Endodermal cell (in vitro differentiated cells): ENCODE measurements at regions not wholly inside any gene's neighbourhood (a gene's known extent, or its start where the extent isn't known, plus 50 kb on each side); places are given as distances from the start of the nearest gene placed in this dataset.
"Not testable (repeated sequence)": the region's sequence is repeated elsewhere in the genome, so short reads cannot be mapped to it uniquely, and the experiment has no call there.

Experiments used
- DNase-seq: peaks from one replicate; pipeline ENCODE4 v3.0.0-alpha.2; 2017
- H3K27ac ChIP-seq: 2 replicates; pipeline ENCODE4 v1.5.1; 2013; ENCODE audit warnings: mild to moderate bottlenecking, low read depth, low read length, moderate library complexity
- H3K27me3 ChIP-seq: 2 replicates; pipeline ENCODE4 v1.6.1; 2013; ENCODE audit warnings: mild to moderate bottlenecking, low read length, moderate library complexity; ENCODE audit not compliant: insufficient read depth, control insufficient read depth, poor library complexity, severe bottlenecking
- H3K36me3 ChIP-seq: 2 replicates; pipeline ENCODE4 v1.7.0; 2013; ENCODE audit warnings: mild to moderate bottlenecking, low read length, moderate library complexity; ENCODE audit not compliant: control insufficient read depth, insufficient read depth
- H3K4me1 ChIP-seq: one replicate; pipeline ENCODE4 v1.7.0; 2013; ENCODE audit warnings: low read length; ENCODE audit not compliant: control insufficient read depth, insufficient read depth
- H3K4me3 ChIP-seq: 2 replicates; pipeline ENCODE4 v1.5.1; 2013; ENCODE audit warnings: mild to moderate bottlenecking, low read length, moderate library complexity
- H3K9ac ChIP-seq: 2 replicates; pipeline ENCODE4 v1.6.1; 2013; ENCODE audit warnings: mild to moderate bottlenecking, low read length, moderate library complexity; ENCODE audit not compliant: poor library complexity, severe bottlenecking; ENCODE audit errors: extremely low read depth
- H3K9me3 ChIP-seq: 2 replicates; pipeline ENCODE4 v1.6.1; 2013; ENCODE audit warnings: mild to moderate bottlenecking, low read length, moderate library complexity; ENCODE audit not compliant: control insufficient read depth
- H3K27ac Mint-ChIP-seq: 2 replicates; pipeline ENCODE4 v1.8.0; 2020; ENCODE audit warnings: mixed read lengths
- H3K27me3 Mint-ChIP-seq: 2 replicates; pipeline ENCODE4 v1.8.0; 2021; ENCODE audit warnings: mild to moderate bottlenecking, mixed read lengths; ENCODE audit not compliant: insufficient read depth
- H3K36me3 Mint-ChIP-seq: 2 replicates; pipeline ENCODE4 v1.8.0; 2020; ENCODE audit warnings: low read depth, mixed read lengths
- H3K4me1 Mint-ChIP-seq: 2 replicates; pipeline ENCODE4 v1.8.0; 2020; ENCODE audit warnings: mixed read lengths
- H3K4me3 Mint-ChIP-seq: 2 replicates; pipeline ENCODE4 v1.8.0; 2020; ENCODE audit warnings: mild to moderate bottlenecking, moderate library complexity, mixed read lengths
- H3K9me3 Mint-ChIP-seq: 2 replicates; pipeline ENCODE4 v1.8.0; 2020; ENCODE audit warnings: mild to moderate bottlenecking, mixed read lengths
- CTCF ChIP-seq: fragments of 200-600 bp; sonication (generic); conservative IDR thresholded peaks from 2 replicates; pipeline ENCODE4 v1.5.0; 2021; ENCODE audit warnings: antibody characterized with exemption, mild to moderate bottlenecking
- WGBS, 2 experiments: methylation state at CpG; one replicate each; pipeline versions ENCODE4 v1.1.5 to v1.1.7; 2013; ENCODE audit warnings: missing lambda C conversion rate in 2 of 2, mixed read lengths in 1 of 2; ENCODE audit not compliant: insufficient coverage in 1 of 2, insufficient read length in 1 of 2; 5-methylcytosine and 5-hydroxymethylcytosine counted together

GRCh38 chr5:14928661-14929060 is 57.1 kb upstream of the ANKH start:
- no peak for TF ChIP-seq CTCF
- no peaks in the 10 kb centered on the region for H3K4me1 Mint-ChIP-seq
- WGBS, 2 experiments: 100% methylated on average over 1 of the region's 1 CpG; no CpG with 5 or more reads in 1 of the 2 experiments

GRCh38 chr5:14925326-14925725 is 53.7 kb upstream of the ANKH start:
- no peak overlapping the region for H3K4me3 ChIP-seq
- H3K4me1 ChIP-seq: no peaks in the 10 kb centered on the region
- H3K9ac ChIP-seq: no peak overlapping the region
- Mint-ChIP-seq H3K4me1 (no peaks in the 10 kb centered on the region), H3K36me3 (no peaks in the 10 kb centered on the region), H3K27me3 (no peaks in the 10 kb centered on the region), H3K27ac (no peak overlapping the region), H3K4me3 (no peak overlapping the region), H3K9me3 (no peaks in the 10 kb centered on the region)
- H3K27me3 ChIP-seq: no peaks in the 10 kb centered on the region
- no peak overlapping the region for H3K27ac ChIP-seq
- no peaks in the 10 kb centered on the region for H3K36me3 ChIP-seq
- WGBS, 2 experiments: 96 to 100% methylated on average over 2 to 3 of the region's 3 CpGs
- no peak for DNase-seq
- H3K9me3 ChIP-seq: no peaks in the 10 kb centered on the region
- TF ChIP-seq CTCF: no peak

More at GRCh38 chr5:14928661-14929060, 57.1 kb upstream of the ANKH start:
- Mint-ChIP-seq H3K36me3 (no peaks in the 10 kb centered on the region), H3K27ac (no peak overlapping the region), H3K9me3 (no peaks in the 10 kb centered on the region), H3K27me3 (no peaks in the 10 kb centered on the region), H3K4me3 (no peak overlapping the region)
- Histone ChIP-seq H3K36me3 (no peaks in the 10 kb centered on the region), H3K27me3 (no peaks in the 10 kb centered on the region), H3K9me3 (no peaks in the 10 kb centered on the region), H3K27ac (no peak overlapping the region), H3K4me3 (no peak overlapping the region), H3K4me1 (no peaks in the 10 kb centered on the region), H3K9ac (no peak overlapping the region)
- no peak for DNase-seq

- not testable (repeated sequence) for DNase-seq, H3K9ac ChIP-seq, H3K27me3 ChIP-seq, H3K4me1 ChIP-seq, H3K4me1 Mint-ChIP-seq, H3K4me3 ChIP-seq, H3K27me3 Mint-ChIP-seq, H3K27ac ChIP-seq, H3K9me3 Mint-ChIP-seq, H3K36me3 ChIP-seq, H3K36me3 Mint-ChIP-seq, H3K4me3 Mint-ChIP-seq, H3K27ac Mint-ChIP-seq, H3K9me3 ChIP-seq
- 96 to 97% methylated on average over 6 of the region's 6 CpGs for WGBS, 2 experiments
Observed at GRCh38 chr5:14922952-14923351, 51.4 kb upstream of the ANKH start.

GRCh38 chr5:14922456-14922855 is 50.9 kb upstream of the ANKH start:
- Mint-ChIP-seq H3K36me3 (no peaks in the 10 kb centered on the region), H3K27me3 (no peaks in the 10 kb centered on the region), H3K27ac (no peak overlapping the region), H3K4me3 (no peak overlapping the region), H3K9me3 (no peaks in the 10 kb centered on the region), H3K4me1 (no peaks in the 10 kb centered on the region)
- no peaks in the 10 kb centered on the region for H3K9me3 ChIP-seq
- no peak for TF ChIP-seq CTCF
- no peak overlapping the region for H3K9ac ChIP-seq
- WGBS, 2 experiments: 93 to 95% methylated on average over 6 to 9 of the region's 9 CpGs
- no peaks in the 10 kb centered on the region for H3K36me3 ChIP-seq
- H3K27ac ChIP-seq: no peak overlapping the region
- DNase-seq: no peak
- no peak overlapping the region for H3K4me3 ChIP-seq
- no peaks in the 10 kb centered on the region for H3K27me3 ChIP-seq
- no peaks in the 10 kb centered on the region for H3K4me1 ChIP-seq
